Fibroblast of skin of right quadriceps (primary cell): ENCODE measurements at regions not wholly inside any gene's neighbourhood (a gene's known extent, or its start where the extent isn't known, plus 50 kb on each side); places are given as distances from the start of the nearest gene placed in this dataset.

Source experiments
- DNase-seq: peaks from one replicate; pipeline ENCODE4 v3.0.0-alpha.2; 2013

- DNase-seq = no peak
Observed at GRCh38 chr2:216576616-216577015, 56.6 kb upstream of the IGFBP2 start.

- DNase-seq = no peak
Observed at GRCh38 chr2:216578325-216578724, 54.9 kb upstream of the IGFBP2 start.

GRCh38 chr2:216583147-216583546, 50.1 kb upstream of the IGFBP2 start:
- DNase-seq = peak; percentile 90
